Cerebellar nuclear complex (tissue), 1 donor: ENCODE measurements at regions not wholly inside any gene's neighbourhood (a gene's known extent, or its start where the extent isn't known, plus 50 kb on each side); places are given as distances from the start of the nearest gene placed in this dataset.
"Not testable (repeated sequence)": the region's sequence is repeated elsewhere in the genome, so short reads cannot be mapped to it uniquely, and the experiment has no call there.

ENCODE experiments used
- DNase-seq, 2 experiments: peaks; one replicate each; lab custom pipeline; 2025; lab: John Stamatoyannopoulos, UW

DNA sequence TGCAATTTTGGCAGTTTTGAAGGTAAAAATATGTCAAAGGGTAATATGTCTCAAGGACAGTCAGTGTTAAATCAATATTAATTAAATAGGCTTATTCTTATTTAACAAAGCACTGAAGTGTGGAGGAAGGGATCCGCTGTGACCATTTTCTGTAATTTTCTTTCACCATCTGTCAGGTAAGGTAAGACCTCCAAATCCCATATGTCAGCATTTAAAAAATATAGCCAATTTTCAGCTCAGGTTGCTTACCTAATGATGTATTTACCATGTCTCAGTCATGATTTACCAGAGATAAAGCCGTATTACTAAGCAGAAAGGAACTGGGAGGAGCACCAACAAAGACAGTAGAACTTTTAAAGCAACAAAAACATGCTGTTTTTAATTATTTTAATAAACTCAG lies 683.9 kb downstream of the CCSER2 start:
- DNase-seq: no peak

DNA sequence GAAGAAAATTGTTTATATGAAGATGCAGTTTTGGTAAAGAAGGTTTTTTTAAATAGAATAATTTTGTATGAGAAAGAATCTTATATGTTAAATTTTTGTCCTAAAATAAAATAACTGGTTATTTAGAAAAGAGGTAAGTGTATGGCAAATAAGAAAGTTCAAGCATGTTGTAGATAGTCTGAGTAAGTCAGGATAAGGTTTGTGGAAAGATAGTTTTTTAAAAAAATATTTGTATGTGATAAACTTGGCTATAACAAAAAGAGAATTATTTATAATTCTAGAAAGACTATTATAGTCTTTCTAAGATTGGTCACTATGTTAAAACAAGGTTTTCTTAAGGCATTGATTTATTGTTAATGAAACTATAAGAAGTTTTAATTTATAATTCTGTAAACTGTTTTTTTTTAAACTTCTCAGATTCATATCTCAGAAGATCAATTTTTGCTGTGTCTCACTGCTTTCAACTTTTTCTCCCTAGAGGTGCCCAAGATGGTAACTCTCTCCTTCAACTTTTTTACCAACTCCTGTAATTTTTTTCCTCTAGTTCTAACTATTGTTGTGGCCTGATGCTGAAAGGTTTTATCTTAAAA lies 698.6 kb downstream of the CCSER2 start:
- DNase-seq: no peak

DNA sequence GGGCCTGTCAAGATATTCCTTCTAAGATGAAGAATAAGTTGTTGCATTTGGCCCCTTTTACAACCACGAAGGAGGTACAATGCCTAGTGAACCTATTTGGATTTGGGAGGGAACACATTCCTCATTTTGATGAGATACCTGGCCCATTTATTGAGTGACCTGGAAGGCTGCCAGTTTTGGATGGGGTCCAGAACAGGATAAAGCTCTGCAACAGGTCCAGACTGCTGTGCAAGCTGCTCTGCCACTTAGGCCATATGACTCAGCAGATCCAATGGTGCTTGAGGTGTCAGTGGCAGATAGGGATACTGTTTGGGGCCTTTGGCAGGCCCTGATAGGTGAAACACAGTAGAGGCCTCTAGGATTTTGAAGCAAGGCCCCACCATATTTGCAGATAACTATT lies 704.6 kb downstream of the CCSER2 start:
- no peak for DNase-seq

DNA sequence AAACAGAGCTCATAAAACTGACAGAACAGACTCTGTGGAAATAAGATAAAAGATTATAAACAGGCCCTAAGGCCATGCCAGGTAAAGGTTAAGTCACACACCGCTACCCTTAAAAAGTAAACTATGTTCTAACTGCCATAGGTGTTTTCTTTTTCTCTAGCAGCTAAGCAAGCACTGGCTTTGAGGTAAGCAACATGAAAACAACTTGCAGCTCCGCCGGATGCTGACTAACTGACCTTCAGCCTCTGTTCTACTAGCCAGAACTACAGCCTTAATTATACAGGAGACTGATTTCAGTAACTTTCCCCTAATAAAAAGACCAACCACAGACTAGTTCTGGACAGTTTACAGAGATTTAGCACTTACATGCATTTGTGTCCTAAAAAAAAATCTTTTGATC lies 708.3 kb downstream of the CCSER2 start:
- DNase-seq: no peak

DNA sequence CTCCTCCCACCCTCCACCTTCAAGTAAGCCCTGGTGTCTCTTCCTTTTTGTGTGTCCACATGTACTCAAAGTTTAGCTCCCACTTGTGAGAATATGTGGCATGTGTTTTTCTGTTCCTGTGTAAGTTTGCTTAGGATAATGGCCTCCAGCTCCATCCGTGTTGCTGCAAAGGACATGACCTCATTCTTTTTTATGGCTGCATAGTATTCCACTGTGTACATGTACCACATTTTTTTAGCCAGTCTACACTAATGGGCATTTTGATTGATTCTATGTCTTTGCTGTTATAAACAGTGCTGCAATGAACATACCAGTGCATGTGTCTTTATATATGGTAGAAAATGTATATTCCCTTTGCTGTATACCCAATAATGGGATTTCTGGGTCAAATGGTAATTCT lies 710.9 kb downstream of the CCSER2 start:
- no peak for DNase-seq

DNA sequence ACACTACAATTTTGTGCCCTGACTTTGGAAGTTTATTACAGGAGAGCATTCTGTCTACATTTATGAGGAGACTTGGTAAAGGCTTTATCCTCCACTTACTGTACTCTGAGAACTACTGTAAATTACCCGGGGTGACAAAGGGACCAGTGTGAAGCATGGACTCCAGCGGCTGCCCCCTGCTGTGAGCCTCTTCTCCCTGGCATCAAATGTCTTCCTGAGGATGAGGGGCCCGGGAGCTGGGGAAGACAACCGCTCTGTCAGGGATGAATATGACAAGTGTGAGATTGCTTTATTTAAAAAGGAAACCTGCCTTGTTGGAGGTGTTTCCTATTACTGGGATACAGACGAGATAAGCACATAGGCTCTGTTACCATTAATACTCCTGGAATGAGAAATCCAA lies 714.8 kb downstream of the CCSER2 start:
- DNase-seq: no peak

DNA sequence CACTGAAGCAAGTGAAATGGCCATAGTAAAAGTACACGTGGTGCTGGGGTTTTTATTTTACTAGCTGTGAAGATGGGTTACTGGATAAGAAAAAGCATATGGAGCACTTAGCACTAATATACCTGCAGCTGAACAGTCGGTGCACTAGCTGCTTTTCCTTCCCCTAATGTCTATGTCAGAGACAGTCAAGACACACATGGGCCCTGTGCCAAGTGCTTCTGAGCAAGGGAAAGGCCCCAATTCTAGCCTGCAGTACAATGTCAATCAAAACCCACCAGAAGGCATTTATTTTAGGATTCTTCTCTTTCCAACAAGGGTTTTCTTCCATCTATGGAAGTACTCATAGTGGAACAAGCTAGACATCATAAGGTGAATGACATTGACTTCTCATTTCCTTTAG lies 716.7 kb downstream of the CCSER2 start:
- DNase-seq: no peak

DNA sequence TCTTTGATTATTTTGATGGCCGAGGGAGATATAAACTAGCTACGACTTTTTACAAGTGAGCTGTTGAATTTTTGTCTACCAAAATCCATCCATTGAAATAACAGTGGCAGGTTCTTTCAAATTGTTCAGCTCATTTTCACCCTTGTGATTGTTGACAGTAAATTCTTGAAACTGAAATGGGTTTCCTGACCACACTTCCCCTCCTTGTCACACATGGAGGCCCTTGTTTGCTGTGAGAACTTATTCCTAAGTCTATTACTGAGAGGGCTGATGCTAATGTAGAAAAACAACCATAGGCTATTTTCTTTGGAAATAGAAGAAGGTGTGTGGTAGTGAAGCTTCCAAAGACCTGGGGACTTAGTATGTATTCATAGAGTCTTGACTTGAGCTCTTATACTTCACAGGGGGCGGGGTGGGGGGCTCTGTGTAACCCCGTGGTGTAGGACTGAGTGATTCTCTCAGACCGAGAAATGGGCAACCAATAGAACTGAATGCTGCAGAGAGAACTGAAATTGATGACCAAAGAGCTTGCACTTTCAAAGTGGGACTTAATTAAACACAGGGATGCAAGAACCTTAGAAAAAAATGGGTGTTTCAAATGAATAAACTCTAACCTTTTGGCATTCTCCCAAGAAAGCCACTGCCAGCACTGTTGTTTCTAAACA lies 718.9 kb downstream of the CCSER2 start:
- no peak for DNase-seq

DNA sequence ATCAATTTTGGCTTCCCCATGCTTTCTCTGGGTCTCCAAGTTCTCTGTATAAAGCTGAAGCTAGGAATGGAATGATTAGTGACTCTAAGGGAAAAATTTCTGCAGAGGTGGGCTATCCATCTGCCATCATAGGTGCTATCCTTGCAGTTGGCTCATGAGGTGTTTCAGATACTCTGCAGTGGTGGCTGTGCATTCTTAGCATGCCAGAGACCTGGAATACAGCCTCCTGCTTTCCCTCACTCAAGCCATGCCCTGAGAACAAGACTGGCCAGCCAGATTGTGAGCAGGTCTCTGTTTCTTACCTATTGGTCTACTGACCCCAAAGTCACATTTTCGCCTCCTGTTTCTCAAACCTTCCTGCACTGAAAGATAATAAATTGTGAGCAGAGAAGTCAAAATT lies 719.6 kb downstream of the CCSER2 start:
- no peak for DNase-seq

DNA sequence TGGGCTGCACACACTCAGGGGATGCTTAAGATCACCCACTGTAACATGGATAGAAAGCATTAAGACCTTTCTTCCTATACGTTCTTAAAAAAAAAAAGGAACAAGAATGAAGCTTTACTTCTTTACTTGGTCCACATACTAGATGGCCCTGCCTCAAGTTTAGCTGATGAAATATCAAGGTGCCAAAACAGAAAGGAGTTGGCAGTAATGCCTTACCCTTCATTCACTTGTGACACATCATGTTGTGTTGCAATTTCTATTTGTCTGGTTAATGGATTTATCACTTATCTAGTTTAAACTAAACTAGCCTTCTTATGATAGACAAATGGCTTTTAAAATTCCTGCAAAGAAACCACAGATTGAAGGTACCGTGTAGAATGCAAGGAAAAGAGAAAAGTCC lies 720.3 kb downstream of the CCSER2 start:
- DNase-seq: no peak

DNA sequence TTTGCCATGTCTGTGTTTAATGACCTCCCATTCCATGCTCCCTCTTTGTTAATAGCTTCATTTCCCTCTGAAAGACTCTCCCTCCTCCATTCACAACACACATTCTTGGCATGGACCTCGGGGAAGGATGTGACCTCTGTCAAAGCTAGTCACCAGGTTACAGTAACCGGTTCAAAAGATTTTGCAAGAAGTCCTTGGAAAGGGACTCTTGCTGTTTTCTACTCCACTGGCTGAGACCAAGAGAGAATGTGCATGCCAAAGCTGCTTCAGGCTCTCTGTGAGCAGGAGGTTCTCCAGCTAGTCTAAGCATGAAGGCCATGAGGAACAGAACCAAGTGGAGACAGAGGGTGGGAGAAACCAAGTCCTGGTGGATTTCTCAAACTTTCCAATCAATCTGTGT lies 732.6 kb downstream of the CCSER2 start:
- no peak for DNase-seq

DNA sequence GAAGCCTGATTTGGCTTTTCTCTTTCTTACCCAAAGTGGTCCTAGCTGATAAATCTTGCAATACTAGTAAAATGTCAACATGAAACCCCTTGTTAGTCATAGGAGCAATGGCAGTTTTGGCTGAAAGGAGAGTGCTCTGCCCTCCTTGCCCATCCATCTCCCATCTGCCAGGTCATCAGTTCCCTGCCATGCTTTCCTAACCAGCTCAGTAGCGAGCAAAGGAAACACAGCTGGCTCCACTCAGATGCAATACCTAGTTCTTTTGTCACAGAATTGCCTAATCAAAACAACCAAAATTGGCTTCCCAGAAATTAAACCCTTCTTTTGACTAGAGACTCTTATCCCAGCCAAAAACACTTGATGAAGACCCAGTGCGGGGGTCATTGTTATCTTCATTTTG lies 733.0 kb downstream of the CCSER2 start:
- no peak for DNase-seq

DNA sequence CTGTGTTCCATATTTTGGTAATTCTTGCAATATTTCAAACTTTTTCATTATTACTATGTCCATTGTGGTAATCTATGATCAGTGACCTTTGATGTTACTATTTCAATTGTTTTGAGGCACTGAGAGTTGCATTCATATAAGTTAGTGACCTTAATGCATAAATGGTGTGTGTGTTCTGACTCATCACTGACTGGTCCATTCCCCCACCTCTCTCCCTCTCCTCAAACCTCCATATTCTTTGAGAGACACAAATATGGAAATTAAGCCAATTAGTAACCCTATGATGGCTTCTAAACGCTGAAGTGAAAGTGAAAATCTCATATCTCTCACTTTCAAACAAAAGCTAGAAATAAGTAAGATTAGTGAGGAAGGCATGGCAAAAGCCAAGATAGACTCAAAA lies 739.6 kb downstream of the CCSER2 start:
- no peak for DNase-seq

DNA sequence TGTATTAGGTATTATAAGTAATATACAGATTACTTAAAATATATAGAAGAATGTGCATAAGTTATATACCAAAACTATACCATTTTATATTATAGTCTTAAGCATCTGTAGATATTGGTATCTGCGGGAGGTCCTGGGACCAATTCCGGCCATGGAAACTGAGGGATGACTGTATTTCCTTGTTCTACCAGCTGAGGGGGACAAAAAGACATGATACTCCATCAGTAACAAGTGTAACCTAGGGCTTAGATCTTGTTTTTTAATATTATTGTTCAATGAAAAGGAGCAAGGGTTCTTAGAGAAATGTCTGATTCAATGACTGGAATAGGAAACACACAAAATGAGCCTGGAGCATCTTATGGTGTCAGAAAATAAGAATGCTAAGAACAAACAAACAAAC lies 752.5 kb downstream of the CCSER2 start:
- no peak for DNase-seq

DNA sequence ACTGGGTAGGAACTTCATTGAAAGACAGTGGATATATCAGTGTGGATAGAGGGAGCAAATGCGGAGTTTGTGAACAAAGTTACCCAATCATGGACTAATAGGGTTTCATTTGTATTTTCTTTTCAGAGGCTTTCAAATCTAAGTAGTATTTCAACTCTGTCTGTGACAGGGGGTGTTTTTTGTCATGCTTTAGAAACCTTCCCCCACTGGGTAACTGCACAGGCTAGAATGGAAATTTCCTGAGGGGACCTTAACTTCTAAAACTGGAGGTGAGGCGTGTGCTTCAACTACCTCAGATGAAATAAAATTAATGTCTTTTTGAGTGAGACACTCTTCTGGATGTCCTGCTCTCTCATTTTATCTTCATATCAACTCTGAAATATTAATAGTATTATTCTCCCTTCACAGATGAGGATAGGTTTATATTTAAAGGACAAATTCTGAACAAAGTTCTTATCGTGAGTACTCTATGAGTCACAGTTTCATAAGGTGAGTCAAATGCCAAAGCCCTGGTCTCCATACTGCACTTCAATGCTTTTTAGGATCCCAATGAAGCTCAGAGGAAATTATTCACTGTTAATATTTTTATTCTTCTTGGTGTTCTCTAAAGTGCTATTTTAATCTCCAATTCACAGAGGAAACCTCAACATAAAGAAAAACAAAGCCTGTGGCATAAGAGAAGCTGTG lies 770.6 kb downstream of the CCSER2 start:
- DNase-seq: no peak

DNA sequence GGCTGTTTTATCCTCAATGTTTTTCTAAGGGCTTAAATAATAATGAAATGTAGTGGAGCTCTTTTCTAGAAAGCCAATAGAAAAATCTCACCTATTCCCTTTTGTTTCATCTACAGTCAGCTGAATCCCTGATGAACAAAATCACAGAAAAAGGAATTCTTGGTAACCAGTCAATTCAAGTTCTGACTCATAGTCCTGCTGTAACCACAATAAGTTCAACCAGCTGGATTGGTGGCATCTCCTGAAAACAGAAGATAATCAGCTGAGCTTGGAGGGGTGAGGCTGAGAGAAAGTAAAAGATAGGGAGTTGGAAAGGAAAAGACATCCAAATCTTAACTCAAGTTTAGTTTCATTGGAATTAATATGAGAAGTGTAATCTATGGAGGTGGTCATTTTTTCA lies 772.1 kb downstream of the CCSER2 start:
- no peak for DNase-seq

DNA sequence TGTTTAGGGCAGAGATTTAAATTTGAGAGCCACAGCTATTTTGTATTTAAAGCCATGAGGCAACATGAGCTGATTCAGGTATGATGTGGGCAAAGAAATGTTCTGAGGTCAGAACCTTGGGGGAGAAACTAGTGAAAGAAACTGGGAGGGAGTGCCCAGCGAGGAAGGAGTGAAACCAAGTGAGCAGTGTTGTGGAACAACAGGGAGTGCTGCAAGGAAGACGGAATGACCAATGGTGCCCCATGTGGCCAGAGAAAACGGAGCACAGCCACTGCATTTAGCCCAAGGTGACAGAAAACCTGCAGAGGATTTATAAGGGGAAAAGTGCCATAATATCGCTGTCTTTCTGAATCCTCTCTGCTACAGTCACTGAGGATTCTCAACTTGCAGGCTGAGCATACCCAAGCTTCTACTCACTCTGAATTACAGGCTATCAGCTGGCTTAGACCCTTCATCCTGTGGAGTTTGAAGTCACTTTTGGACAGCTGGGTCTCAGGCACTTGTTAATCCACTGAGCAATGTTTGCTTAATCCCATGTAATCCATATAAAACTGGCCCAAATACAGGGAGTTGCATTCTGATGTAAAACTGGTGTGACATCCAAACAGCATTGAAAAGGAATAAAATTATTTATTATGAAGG lies 777.3 kb downstream of the CCSER2 start:
- no peak for DNase-seq

DNA sequence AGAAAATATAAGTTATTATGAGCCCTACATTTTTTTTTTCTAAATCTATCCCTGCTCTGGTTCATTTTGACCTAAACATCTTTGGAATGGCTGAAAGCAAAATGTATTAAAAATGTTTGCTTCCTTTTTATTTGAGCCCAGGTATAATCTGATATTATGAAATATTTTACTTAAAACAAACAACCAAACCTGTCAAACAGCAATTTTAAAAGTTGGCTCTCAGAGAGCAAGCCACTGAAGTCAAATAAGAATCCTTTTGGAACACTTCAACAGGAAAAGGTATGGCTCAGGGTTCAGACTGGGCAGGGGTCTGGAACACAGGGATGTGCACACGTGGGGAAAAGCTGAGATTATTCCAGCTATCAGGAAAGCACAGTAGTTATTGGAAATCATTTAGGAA lies 782.9 kb downstream of the CCSER2 start:
- no peak for DNase-seq

DNA sequence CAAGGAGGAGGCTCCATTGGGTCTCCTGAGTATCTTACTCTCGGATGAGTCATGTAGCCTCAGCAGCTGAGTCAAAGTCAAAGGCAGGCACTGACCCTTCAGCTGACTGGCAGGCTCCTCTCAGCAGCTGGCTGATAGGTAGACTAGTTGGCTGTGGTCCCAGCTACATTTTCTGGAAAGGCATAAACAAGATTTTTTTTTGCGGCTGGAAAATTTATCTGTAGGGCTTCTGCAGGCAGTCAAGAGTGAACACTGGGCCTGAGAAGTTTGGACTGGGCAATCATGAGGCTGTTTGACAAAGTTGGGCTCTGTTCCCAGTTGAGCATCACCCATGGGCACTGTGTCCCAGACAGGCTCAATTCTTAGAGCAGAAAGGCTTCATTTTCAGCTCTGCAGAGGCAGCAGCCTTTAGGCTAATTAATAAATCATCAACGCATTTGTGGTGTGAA lies 796.2 kb downstream of the CCSER2 start:
- no peak for DNase-seq

DNA sequence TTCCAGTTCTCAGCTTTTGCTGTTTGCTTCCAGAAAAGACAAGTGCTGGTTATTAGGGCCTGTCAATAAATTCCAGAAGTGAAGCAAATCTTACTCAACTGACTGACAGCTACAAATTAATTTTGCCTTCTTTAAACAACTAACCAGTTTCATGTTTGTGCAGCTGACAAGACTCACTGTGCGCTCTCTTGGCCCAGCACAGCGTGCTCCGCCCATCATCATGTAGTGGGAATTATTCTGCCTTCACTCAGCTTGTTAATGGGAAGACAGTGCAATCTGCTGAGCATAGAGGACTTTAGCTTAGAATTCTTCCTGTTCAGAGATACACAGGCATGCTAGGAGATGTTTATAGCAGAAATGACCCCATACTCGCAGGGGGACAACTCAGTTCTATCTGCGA lies 808.9 kb downstream of the CCSER2 start:
- no peak for DNase-seq

DNA sequence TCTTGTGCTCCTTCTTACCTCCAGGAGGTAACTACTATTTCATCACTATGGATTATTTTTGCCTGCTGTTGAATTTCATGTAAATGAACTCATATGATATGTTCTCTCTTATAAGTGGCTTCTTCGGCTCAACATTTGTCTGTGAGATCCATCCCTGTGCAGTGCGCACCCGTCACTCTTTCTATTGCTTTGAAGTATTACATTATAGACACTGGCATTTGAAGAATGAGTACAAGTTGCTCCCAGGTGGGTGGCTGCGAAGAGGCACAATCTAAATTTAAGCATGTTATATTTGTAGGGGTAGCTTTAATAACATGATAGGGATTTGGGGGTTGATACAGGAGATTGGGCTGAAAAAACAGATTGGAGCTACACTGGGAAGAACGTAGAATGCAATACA lies 809.7 kb downstream of the CCSER2 start:
- DNase-seq: no peak

DNA sequence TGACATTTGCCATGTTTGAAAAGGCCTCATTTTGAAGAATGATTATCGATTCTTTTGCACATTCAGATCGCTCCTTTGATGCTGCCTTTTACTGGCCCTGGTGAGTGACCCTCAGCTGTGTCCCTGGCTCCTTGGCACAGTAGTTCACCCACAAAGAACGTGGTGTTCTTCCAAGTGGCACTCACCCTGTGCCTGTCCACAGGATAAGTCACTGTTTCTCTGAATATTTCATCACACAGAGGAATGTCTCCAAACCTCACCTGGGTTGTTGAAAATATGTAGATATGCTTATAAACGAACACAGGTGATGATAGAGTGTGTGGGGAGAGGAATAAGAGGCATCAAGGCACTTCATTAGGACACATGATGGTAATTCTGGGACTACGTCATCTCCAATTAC lies 810.7 kb downstream of the CCSER2 start:
- DNase-seq: no peak

DNA sequence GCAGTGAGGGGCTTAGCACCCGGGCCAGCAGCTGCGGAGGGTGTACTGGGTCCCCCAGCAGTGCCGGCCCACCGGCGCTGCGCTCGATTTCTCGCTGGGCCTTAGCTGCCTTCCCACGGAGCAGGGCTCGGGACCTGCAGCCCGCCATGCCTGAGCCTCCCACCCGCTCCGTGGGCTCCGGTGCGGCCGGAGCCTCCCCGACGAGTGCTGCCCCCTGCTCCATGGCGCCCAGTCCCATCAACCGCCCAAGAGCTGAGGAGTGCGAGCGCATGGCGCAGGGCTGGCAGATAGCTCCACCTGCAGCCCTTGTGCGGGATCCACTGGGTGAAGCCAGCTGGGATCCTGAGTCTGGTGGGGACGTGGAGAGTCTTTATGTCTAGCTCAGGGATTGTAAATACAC lies 813.1 kb downstream of the CCSER2 start:
- DNase-seq: not testable (repeated sequence)
